Limb (tissue), 2 donors: ENCODE measurements at regions not wholly inside any gene's neighbourhood (a gene's known extent, or its start where the extent isn't known, plus 50 kb on each side); places are given as distances from the start of the nearest gene placed in this dataset.
"Not testable (repeated sequence)": the region's sequence is repeated elsewhere in the genome, so short reads cannot be mapped to it uniquely, and the experiment has no call there.

Experiments
- DNase-seq, 2 donors: peaks; one replicate each; pipeline ENCODE4 v3.0.0-alpha.2; 2016; ENCODE audit errors: extremely low spot score in 2 of 2

DNA sequence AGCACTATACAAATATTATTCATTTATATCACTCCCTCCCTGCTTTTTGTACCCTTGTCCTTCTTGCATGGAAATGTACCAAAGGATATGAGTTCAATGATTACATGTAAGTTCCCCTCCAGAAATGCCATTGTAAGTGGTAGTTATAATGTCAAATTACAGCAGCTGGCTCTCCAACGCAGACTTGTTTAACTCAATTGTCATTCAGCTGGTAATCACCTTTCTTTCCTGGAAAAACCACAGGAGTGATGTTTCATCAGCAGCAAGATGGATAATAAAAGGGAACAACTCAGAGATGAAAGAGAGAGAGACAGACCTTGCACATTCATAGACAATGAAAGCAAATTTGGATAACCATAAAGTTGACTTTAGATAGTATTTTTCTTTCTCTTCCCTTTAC, 578.6 kb upstream of the PBX1 start:
- no peak for DNase-seq

DNA sequence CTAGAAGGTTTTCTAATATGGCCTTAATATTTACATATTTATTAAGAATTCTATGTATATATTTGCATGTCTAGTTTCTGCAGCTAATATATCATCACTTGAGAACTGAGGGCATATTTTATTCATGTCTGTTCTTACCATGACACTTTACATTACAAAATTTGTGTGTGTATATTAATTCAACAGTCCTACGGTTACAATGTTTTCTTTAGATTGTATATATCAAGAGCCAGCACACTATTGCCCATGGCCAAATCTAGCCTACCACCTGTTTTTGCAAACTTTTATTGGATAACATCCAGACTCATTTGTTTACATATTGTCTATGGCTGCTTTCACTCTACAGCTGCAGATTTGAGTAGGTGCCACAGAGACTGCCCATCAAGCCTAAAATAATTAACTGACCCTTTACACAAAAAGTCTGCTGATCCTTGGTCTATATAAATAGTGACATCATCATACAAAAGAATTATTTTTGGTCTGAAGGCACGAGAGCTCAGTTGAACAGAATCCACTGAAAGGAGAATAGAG, 577.4 kb upstream of the PBX1 start:
- no peak for DNase-seq

GRCh38 chr1:163983097-163983496, 575.9 kb upstream of the PBX1 start:
- no peak for DNase-seq

DNA sequence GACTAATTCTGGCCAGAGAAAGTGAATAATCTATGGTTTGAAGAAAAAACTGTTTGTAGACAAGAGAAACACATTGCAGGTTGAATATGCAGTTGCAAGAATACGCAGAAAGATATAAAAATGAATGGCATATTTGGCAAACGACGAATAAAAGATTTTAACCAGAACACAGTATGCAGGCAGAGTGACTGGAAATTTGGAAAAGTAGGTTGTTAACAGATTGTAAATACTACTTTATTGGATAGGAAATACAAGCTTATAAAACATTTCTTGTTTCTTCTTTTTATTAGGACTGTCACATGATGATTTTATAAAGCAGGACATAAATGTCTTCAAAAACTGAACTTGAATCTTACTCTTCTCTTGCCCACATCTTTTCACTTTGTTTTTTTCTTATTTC, 573.3 kb upstream of the PBX1 start:
- DNase-seq, result no peak

DNA sequence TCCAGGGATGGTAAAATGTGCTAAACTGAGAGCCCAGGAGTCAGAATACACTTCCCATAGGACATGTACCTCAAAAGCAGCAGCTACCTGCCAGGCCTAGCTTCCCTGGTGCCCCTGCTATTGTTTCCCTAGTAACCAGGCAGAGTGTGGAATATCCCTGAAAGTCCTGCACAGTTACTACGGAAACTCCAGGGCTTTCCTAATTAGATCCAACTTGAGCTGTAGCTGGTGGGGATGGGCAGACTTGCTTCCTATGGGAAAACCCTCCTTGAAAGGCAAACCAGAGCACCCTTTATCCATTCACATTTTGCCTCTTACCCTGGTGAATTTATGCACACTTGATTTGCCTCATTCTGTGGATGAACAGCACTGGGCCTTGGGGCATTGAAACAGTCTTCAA, 559.9 kb upstream of the PBX1 start:
- DNase-seq, result no peak

GRCh38 chr1:164006186-164006585, 552.8 kb upstream of the PBX1 start:
- DNase-seq, result not testable (repeated sequence)

GRCh38 chr1:164006621-164007020, 552.4 kb upstream of the PBX1 start:
- no peak for DNase-seq

DNA sequence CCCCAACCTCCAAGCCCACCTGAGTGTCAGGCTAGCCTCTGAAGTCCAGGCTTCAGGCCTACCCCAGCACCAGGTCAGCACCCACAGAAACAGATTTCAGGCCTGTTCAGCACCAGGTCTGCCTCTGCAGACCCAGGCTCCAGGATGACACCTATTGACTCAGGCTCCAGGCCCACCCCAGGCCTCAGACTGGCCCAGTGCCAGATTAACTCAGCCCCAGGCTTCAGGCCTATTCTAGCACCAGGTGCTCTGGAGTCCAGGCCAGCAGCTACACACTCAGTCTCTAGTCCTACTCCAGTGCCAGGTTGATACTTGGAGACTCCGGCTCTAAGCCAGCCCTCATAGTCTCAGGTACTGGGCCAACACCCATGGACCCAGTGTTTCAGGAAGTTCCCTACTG, 541.7 kb upstream of the PBX1 start:
- DNase-seq, result no peak

- DNase-seq, result no peak
Observed at GRCh38 chr1:164020391-164020790, 538.6 kb upstream of the PBX1 start.

DNA sequence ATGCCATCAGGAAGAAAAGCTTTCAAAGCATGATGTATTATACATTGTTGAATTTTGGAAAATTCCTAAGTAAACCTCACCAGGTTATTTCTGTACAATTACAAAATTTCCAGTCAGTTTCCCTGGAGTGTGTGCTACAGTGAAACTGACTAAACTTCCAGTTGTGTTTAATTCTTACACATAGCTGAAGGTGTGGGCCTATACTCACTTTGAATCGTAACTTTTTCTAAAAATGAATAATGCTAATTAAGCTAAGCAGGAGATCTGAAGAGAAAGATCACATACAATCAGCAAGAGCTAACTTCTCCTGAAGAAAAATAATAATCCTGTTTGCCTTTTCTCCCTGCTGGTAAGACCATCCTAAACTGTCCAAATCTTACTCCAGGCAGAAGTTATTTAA, 537.2 kb upstream of the PBX1 start:
- no peak for DNase-seq

DNA sequence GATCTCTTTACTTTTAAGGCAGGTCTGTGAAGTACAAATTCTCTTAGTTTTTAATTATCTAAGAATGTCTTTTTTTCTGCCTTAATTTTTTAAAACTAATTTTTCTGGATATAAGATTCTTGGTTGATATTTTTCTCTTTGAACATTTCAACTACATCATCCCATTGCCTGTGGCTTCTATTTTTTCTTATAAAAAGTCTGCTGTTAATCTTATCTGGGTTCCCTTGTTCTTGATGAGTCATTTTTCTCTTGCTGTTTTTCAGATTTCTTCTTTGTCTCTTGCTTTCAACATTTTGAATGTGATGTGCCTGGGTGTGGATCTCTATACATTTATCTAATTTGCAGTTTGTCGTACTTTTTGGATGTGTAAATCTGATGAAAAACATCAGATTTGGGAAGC, 525.2 kb upstream of the PBX1 start:
- no peak for DNase-seq

DNA sequence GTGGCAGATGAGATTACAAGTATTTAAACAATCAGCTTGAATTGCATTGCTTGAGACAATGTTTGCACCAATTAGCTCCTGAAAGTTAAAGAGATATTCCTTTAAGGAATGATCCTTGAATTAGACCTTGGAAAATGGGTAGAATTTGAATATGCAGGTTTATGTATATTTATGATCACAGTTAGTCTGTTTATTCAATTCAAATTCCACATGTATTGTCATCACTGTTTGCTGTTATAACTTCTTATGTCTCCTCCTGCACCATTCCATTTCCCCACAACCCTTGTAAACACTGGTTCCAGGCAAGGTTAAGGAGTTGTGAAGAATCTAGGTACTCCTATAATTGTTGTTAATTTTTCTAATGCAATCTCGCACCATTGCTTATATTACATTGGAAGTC, 518.2 kb upstream of the PBX1 start:
- no peak for DNase-seq

- DNase-seq, result no peak
Observed at GRCh38 chr1:164051782-164052181, 507.2 kb upstream of the PBX1 start.

DNA sequence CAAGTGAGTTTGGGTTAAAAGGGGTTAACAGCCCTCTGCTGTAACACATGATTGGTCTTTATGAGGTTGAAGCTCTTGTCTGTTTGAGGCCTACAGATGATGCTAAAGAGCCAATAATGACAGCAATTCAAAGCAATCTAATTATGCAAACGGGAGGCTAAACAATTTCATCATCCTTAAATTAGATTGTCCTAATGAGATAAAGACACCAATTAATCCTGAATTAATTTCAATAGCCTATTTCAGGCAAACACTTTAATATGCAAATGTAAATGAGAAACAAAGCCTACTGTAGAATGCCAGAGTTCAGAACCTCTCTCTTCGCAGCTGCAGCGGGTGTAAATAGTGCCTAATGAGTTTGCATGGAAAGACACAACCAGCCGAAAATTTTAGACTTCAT, 504.7 kb upstream of the PBX1 start:
- DNase-seq, result no peak

DNA sequence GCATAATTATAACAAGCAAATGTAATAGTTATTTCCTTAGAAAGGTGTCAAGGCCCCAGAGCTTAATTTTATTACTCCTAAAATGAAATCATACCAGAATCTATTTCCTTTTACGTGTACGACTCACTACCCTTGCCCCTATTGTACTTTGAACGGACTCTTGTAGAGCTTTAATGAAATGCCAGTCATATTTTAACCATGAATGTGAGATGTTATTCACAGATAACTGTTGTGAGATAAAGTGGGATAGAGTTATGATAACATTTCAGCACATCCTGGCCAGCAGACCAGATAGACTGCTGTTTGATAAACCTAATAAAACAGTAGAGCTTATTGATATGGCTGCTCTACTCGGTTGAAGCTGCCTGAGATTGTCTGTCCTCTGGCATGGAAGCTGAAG, 500.8 kb upstream of the PBX1 start:
- DNase-seq, result no peak

DNA sequence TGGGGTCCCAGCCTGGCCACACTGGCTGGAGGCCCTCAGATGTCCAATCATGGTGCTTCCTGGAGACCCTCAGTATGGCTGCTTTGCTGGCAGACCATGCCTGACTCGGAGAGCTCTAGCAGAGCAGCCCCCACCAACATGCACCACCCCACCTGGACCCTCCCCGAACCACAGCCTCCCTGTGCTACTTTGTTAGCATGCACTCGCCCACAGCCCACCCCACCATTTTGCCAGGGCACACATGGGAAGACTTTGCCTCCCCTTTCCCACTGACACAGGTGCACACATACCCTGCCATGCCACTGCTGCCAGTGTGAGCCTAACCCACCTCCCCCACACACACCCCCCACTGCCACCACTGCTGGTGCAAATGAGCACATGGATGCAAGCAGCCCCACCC, 497.5 kb upstream of the PBX1 start:
- DNase-seq, result no peak

- no peak for DNase-seq
Observed at GRCh38 chr1:164064501-164064900, 494.5 kb upstream of the PBX1 start.

DNA sequence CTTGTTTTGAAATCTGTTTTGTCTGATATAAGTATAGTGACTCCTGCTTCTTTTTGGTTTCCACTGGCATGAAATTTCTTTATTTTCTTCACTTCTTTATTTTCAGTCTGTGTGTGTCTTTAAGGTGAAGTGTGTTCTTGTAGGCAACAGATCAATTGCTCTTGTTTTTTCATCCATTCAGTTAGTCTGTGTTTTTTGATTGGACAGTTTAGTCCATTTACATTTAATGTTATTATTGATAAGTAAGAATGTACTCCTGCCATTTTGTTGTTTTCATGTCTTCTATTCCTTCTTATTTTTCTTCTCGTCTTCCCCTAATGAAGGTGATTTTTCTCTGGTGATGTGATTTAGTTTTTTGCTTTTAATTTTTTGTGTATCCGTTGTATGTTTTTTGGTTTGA, 487.7 kb upstream of the PBX1 start:
- no peak for DNase-seq

DNA sequence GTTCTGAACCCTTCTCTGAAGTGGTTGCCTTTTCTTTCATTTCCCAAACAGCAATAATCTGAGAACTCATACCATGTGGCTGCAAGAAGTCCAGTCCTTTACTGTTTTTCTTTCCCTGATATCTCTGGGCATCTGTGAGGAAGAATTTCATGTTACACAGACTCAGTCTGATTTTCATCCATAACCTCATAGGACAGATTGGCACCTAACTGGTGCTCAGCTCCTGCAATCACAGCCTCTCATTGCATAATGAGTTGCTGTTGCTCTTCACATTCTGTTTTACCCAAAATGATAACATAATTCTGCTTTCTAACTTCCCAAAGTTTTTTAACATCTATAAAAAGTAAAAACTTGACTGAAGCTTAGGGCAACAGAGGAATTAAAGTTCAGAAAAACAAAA, 472.2 kb upstream of the PBX1 start:
- no peak for DNase-seq

DNA sequence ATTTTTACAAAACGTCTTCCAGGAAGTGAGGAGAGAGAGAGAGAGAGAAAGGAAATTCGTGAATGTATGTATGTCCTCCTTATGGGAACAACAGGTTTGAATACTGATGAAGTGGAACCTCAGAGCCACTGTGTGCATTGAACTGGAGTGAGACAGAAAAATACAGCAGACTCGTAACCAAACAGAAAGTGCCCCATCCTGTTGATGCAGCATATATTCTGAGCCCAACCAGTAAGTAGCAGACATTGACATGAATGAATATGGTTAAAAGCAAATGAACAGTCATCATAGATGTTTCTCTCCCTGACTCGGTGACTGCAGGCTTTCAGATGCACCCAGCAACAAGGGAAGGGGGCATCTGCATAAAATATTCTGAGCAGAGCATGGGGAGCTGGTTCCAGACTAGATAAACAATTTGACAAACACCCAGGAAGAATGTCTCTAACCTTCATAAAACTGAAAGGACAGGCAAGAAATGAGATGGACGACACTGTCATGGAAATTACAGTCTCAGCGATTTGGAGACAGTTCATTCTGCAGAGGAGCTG, 471.0 kb upstream of the PBX1 start:
- DNase-seq, result no peak

DNA sequence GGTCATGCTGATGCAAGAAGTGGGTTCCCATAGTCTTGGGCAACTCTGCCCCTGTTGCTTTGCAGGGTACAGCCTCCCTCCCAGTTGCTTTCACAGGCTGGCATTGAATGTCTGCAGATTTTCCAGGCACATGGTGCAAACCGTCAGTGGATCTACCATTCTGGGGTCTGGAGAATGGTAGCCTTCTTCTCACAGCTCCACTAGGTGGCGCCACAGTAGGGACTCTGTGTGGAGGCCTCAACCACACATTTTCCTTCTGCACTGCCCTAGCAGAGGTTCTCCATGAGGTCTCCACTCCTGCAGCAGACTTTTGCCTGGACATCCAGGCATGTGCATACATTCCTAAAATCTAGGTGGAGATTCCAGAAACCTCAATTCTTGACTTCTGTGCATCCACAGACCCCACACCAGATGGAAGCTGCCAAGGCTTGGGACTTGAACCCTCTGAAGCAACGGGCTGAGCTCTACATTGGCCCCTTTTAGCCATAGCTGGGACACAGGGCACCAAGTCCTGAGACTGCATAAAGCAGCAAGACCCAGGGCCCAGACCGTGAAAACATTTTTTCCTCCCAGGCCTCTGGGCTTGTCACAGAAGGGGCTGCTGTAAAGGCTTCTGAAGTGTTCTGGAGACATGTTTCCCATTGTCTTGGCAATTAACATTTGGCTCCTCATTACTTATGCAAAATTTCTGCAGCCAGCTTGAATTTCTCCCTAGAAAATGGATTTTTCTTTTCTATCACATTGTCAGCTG, 466.2 kb upstream of the PBX1 start:
- no peak for DNase-seq

GRCh38 chr1:164093543-164093942, 465.4 kb upstream of the PBX1 start:
- DNase-seq, result no peak

DNA sequence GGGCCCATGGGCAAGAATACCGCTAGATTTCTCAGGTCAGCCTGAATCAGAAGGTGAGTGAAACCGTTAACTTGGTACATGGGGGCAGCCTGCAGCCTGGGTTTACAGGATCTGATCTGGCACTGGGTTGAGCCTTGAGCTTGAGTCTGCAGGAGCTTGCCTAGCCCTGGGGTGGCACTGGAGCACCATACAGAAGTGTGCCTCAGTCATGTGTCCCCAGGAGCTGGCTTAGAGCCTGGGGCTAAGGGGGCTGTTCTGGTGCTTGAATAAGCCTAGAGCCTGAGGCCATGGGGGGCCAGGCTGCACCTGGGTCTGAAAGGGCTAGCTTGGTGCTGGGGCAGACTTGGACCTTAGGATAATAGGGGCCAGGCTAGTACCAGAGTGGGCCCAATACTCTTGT, 457.2 kb upstream of the PBX1 start:
- DNase-seq, result no peak
